ENCODE measurements at regions not wholly inside any gene's neighbourhood (a gene's known extent, or its start where the extent isn't known, plus 50 kb on each side); places are given as distances from the start of the nearest gene placed in this dataset.

DNA sequence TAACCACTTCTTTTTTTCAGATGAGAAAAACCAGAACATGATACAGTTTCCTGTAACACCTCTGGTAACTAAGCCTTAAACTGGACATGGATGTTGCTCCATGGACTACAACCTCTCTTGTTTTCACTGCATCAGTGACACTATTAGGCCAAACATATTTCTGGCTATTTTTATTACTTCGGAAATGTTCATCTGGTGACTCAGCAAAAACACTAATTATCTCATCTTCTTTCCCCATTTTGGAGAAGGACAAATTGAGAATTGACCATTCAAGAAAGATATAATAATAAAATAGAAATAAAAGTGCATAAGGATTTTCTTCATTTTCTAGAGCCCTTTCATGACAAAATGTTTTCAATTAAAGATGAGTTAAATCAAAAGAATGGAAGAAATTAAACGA lies 361.9 kb upstream of the TECRL start:
- ChIA-PET POLR2A (no interaction called here), CTCF (no interaction called here)
- peaks cover 8% of the 10 kb centered on the region for H3K4me1 Mint-ChIP-seq
- TF ChIP-seq ZNF423 (CRISPR knock-in tag; IDR thresholded peaks at IDR 0.05) (no peak), E2F5 (CRISPR knock-in tag; IDR thresholded peaks at IDR 0.05) (no peak), ZNF138 (CRISPR knock-in tag; conservative IDR thresholded peaks at IDR 0.05) (no peak), SMAD4 (CRISPR knock-in tag; IDR thresholded peaks at IDR 0.05) (no peak), NR1H2 (CRISPR knock-in tag; IDR thresholded peaks at IDR 0.05) (no peak), ZBTB43 (CRISPR knock-in tag; IDR thresholded peaks at IDR 0.05) (no peak), FOXK1 (CRISPR knock-in tag; IDR thresholded peaks at IDR 0.05) (no peak), ZNF121 (CRISPR knock-in tag; IDR thresholded peaks at IDR 0.05) (no peak), MXD4 (CRISPR knock-in tag; IDR thresholded peaks at IDR 0.05; ENCODE audit: borderline replicate concordance) (no peak)
- TF ChIP-seq, protein P1, sequence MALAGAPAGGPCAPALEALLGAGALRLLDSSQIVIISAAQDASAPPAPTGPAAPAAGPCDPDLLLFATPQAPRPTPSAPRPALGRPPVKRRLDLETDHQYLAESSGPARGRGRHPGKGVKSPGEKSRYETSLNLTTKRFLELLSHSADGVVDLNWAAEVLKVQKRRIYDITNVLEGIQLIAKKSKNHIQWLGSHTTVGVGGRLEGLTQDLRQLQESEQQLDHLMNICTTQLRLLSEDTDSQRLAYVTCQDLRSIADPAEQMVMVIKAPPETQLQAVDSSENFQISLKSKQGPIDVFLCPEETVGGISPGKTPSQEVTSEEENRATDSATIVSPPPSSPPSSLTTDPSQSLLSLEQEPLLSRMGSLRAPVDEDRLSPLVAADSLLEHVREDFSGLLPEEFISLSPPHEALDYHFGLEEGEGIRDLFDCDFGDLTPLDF (CRISPR knock-in tag; IDR thresholded peaks at IDR 0.05), result no peak
- TF ChIP-seq, protein P2, sequence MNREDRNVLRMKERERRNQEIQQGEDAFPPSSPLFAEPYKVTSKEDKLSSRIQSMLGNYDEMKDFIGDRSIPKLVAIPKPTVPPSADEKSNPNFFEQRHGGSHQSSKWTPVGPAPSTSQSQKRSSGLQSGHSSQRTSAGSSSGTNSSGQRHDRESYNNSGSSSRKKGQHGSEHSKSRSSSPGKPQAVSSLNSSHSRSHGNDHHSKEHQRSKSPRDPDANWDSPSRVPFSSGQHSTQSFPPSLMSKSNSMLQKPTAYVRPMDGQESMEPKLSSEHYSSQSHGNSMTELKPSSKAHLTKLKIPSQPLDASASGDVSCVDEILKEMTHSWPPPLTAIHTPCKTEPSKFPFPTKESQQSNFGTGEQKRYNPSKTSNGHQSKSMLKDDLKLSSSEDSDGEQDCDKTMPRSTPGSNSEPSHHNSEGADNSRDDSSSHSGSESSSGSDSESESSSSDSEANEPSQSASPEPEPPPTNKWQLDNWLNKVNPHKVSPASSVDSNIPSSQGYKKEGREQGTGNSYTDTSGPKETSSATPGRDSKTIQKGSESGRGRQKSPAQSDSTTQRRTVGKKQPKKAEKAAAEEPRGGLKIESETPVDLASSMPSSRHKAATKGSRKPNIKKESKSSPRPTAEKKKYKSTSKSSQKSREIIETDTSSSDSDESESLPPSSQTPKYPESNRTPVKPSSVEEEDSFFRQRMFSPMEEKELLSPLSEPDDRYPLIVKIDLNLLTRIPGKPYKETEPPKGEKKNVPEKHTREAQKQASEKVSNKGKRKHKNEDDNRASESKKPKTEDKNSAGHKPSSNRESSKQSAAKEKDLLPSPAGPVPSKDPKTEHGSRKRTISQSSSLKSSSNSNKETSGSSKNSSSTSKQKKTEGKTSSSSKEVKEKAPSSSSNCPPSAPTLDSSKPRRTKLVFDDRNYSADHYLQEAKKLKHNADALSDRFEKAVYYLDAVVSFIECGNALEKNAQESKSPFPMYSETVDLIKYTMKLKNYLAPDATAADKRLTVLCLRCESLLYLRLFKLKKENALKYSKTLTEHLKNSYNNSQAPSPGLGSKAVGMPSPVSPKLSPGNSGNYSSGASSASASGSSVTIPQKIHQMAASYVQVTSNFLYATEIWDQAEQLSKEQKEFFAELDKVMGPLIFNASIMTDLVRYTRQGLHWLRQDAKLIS (CRISPR knock-in tag; IDR thresholded peaks at IDR 0.05; ENCODE audit: borderline replicate concordance), result no peak
- TF ChIP-seq, protein P3, sequence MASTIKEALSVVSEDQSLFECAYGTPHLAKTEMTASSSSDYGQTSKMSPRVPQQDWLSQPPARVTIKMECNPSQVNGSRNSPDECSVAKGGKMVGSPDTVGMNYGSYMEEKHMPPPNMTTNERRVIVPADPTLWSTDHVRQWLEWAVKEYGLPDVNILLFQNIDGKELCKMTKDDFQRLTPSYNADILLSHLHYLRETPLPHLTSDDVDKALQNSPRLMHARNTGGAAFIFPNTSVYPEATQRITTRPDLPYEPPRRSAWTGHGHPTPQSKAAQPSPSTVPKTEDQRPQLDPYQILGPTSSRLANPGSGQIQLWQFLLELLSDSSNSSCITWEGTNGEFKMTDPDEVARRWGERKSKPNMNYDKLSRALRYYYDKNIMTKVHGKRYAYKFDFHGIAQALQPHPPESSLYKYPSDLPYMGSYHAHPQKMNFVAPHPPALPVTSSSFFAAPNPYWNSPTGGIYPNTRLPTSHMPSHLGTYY (CRISPR knock-in tag; IDR thresholded peaks at IDR 0.05), result no peak
- no peak overlapping the region for H3K4me3 Mint-ChIP-seq
- ATAC-seq (no peak), DNase-seq (ENCODE audit: low spot score) (no peak)
- H3K36me3 Mint-ChIP-seq, result peaks cover 21% of the 10 kb centered on the region
- peak overlapping the region; percentile 79 for H3K27ac Mint-ChIP-seq
- H3K27me3 Mint-ChIP-seq (ENCODE audit: low read depth), result no peaks in the 10 kb centered on the region
- peaks cover 22% of the 10 kb centered on the region for H3K9me3 Mint-ChIP-seq

- Mint-ChIP-seq H3K27ac (no peak overlapping the region), H3K9me3 (peaks cover 22% of the 10 kb centered on the region), H3K27me3 (ENCODE audit: low read depth) (no peaks in the 10 kb centered on the region), H3K4me3 (no peak overlapping the region), H3K4me1 (peaks cover 10% of the 10 kb centered on the region), H3K36me3 (peaks cover 21% of the 10 kb centered on the region)
- POLR2A ChIA-PET, result no interaction called here
- CTCF ChIA-PET, result no interaction called here
- DNase-seq (ENCODE audit: low spot score), result no peak
- ATAC-seq, result no peak
- TF ChIP-seq CDX4 (CRISPR knock-in tag; IDR thresholded peaks at IDR 0.05; ENCODE audit: borderline replicate concordance) (no peak), FOXP4 (CRISPR knock-in tag; IDR thresholded peaks at IDR 0.05) (no peak), PREB (CRISPR knock-in tag; IDR thresholded peaks at IDR 0.05; ENCODE audit: borderline replicate concordance) (no peak), NFE2L1 (CRISPR knock-in tag; IDR thresholded peaks at IDR 0.05) (no peak), GRHL2 (CRISPR knock-in tag; IDR thresholded peaks at IDR 0.05; ENCODE audit: insufficient replicate concordance, severe bottlenecking) (no peak), ZNF671 (CRISPR knock-in tag; IDR thresholded peaks at IDR 0.05) (no peak), ETV6 (CRISPR knock-in tag; IDR thresholded peaks at IDR 0.05) (no peak)
These were observed 358.3 kb upstream of the TECRL start for GRCh38 chr4:64767547-64767946.
